ENCODE measurements at regions not wholly inside any gene's neighbourhood (a gene's known extent, or its start where the extent isn't known, plus 50 kb on each side); places are given as distances from the start of the nearest gene placed in this dataset.

DNA sequence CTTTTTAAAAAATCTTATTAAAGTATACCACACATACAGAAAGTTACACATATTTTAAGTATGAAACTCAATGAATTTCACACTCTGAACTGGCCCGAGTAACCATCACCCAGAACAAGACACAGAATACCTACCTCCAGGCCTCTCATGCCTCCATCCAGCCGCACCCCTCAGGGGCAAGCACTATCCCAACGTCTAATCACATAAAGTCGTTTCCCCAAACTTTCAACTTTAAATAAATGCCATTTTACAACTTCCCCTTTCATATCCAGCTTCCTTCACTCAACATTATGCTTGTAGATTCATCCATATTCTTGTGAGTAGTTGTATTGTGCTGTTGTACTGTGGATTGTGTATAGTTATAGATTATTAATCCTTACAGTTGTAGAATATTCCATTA is 539.1 kb downstream of the CD83 start:
- no peaks in the 10 kb centered on the region; the same call in 2 of the 3 replicates for H3K9me3 ChIP-seq (replicated peaks; ENCODE audit: control insufficient read depth, insufficient read depth, low read length)
- intact Hi-C loops (cut with micrococcal nuclease; ENCODE audit: unreplicated experiment) (no loop called here), in situ Hi-C loops (cut with MboI) (no loop called here)
- SMC1A ChIA-PET (ENCODE audit: uncharacterized antibody, unreplicated experiment), result interaction anchor here (1.5 to 3.0 kb wide), 4 partner anchors 18 to 76 kb away, joined by 4 to 26 read pairs (median 5); no protein-coding TSS in a partner anchor
- TF ChIP-seq TBL1XR1 (IDR thresholded peaks at IDR 0.05; ENCODE audit: low read depth, low read length), result no peak
- TF ChIP-seq, protein P1, sequence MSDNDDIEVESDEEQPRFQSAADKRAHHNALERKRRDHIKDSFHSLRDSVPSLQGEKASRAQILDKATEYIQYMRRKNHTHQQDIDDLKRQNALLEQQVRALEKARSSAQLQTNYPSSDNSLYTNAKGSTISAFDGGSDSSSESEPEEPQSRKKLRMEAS (IDR thresholded peaks at IDR 0.05; ENCODE audit: low read depth, low read length), result no peak
- TF ChIP-seq SMAD1 (IDR thresholded peaks at IDR 0.05; ENCODE audit: low read depth, partially characterized antibody), result no peak
- no peak for TF ChIP-seq KDM1A (IDR thresholded peaks at IDR 0.05; ENCODE audit: borderline replicate concordance)
- no peak for TF ChIP-seq ZNF207 (IDR thresholded peaks at IDR 0.05; ENCODE audit: borderline replicate concordance)
- TF ChIP-seq ETV6 (conservative IDR thresholded peaks at IDR 0.05 in 1 of 2, IDR thresholded peaks at IDR 0.05 in 1 of 2; ENCODE audit: borderline replicate concordance in 1 of 2, low read depth in 1 of 2), result no peak
- no peak for TF ChIP-seq NBN (IDR thresholded peaks at IDR 0.05)
- no peak for TF ChIP-seq CEBPB (IDR thresholded peaks at IDR 0.05; ENCODE audit: borderline replicate concordance in 1 of 2, low read depth in 2 of 2, low read length in 2 of 2)
- no peak for TF ChIP-seq POLR2A (IDR thresholded peaks at IDR 0.05; ENCODE audit: low read depth, low read length)
- no peak for TF ChIP-seq NR2F1 (conservative IDR thresholded peaks at IDR 0.05)
- TF ChIP-seq, protein P2, sequence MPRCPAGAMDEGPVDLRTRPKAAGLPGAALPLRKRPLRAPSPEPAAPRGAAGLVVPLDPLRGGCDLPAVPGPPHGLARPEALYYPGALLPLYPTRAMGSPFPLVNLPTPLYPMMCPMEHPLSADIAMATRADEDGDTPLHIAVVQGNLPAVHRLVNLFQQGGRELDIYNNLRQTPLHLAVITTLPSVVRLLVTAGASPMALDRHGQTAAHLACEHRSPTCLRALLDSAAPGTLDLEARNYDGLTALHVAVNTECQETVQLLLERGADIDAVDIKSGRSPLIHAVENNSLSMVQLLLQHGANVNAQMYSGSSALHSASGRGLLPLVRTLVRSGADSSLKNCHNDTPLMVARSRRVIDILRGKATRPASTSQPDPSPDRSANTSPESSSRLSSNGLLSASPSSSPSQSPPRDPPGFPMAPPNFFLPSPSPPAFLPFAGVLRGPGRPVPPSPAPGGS (IDR thresholded peaks at IDR 0.05; ENCODE audit: borderline replicate concordance, insufficient read depth, low read depth, low read length, poor library complexity, severe bottlenecking), result no peak
- no peak for TF ChIP-seq NFXL1 (IDR thresholded peaks at IDR 0.05; ENCODE audit: borderline replicate concordance)
- no peak for TF ChIP-seq MYB (IDR thresholded peaks at IDR 0.05; ENCODE audit: borderline replicate concordance, low read depth, low read length)
- TF ChIP-seq, protein P3, sequence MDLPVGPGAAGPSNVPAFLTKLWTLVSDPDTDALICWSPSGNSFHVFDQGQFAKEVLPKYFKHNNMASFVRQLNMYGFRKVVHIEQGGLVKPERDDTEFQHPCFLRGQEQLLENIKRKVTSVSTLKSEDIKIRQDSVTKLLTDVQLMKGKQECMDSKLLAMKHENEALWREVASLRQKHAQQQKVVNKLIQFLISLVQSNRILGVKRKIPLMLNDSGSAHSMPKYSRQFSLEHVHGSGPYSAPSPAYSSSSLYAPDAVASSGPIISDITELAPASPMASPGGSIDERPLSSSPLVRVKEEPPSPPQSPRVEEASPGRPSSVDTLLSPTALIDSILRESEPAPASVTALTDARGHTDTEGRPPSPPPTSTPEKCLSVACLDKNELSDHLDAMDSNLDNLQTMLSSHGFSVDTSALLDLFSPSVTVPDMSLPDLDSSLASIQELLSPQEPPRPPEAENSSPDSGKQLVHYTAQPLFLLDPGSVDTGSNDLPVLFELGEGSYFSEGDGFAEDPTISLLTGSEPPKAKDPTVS (IDR thresholded peaks at IDR 0.05; ENCODE audit: low read depth, low read length), result no peak
- TF ChIP-seq NRF1 (conservative IDR thresholded peaks at IDR 0.05; ENCODE audit: low read depth, low read length), result no peak
- TF ChIP-seq, protein P4, sequence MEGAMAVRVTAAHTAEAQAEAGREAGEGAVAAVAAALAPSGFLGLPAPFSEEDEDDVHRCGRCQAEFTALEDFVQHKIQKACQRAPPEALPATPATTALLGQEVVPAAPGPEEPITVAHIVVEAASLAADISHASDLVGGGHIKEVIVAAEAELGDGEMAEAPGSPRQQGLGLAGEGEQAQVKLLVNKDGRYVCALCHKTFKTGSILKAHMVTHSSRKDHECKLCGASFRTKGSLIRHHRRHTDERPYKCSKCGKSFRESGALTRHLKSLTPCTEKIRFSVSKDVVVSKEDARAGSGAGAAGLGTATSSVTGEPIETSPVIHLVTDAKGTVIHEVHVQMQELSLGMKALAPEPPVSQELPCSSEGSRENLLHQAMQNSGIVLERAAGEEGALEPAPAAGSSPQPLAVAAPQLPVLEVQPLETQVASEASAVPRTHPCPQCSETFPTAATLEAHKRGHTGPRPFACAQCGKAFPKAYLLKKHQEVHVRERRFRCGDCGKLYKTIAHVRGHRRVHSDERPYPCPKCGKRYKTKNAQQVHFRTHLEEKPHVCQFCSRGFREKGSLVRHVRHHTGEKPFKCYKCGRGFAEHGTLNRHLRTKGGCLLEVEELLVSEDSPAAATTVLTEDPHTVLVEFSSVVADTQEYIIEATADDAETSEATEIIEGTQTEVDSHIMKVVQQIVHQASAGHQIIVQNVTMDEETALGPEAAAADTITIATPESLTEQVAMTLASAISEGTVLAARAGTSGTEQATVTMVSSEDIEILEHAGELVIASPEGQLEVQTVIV (IDR thresholded peaks at IDR 0.05; ENCODE audit: borderline replicate concordance, partially characterized antibody), result no peak
- TF ChIP-seq WRNIP1 (IDR thresholded peaks at IDR 0.05; ENCODE audit: borderline replicate concordance, low read depth, low read length), result no peak
- no peak for TF ChIP-seq BMI1 (IDR thresholded peaks at IDR 0.05; ENCODE audit: borderline replicate concordance)
- TF ChIP-seq MEF2A (IDR thresholded peaks at IDR 0.05; ENCODE audit: insufficient read depth, low read depth, low read length), result no peak
- no peak overlapping the region for H3K9ac ChIP-seq (ENCODE audit: control insufficient read depth, insufficient read depth, low read length)
- H3K79me2 ChIP-seq (ENCODE audit: control insufficient read depth, insufficient read depth, low read length), result no peaks in the 10 kb centered on the region
- DNase-seq (ENCODE audit: low read depth, low spot score) (no peak), ATAC-seq (no peak; the same call in 2 of the 3 replicates), FAIRE-seq (no peak)
- RAD21 ChIA-PET (ENCODE audit: unreplicated experiment), result interaction anchor here (0.9 to 1.5 kb wide), 4 partner anchors 17 to 92 kb away, joined by 3 to 10 read pairs (median 4); no protein-coding TSS in a partner anchor
- no peak overlapping the region for H3K4me3 ChIP-seq
- peaks cover 24% of the 10 kb centered on the region for H3K4me1 ChIP-seq (ENCODE audit: control insufficient read depth, insufficient read depth, low read length)
- CTCF ChIA-PET, result interaction anchor here (0.9 to 3.1 kb wide), 4 partner anchors 16 to 55 kb away, joined by 3 to 13 read pairs (median 4); no protein-coding TSS in a partner anchor
- no TSS peak for BruUV-seq (replicated peaks)
- H3K27me3 ChIP-seq (replicated peaks in 1 of 2; ENCODE audit: control insufficient read depth in 2 of 2, insufficient read depth in 2 of 2, low read length in 1 of 2), result peaks cover 3 to 13% of the 10 kb centered on the region in 2 experiments; a peak in 2 of 4 replicates
- 16% methylated on average over 4 of the region's 4 CpGs for WGBS (ENCODE audit: insufficient coverage, insufficient replicate concordance, low lambda C conversion rate, missing lambda C conversion rate)
- no peaks in the 10 kb centered on the region for H3K36me3 ChIP-seq (ENCODE audit: control insufficient read depth in 2 of 2, insufficient read depth in 2 of 2, low read length in 1 of 2)
- H4K20me1 ChIP-seq (ENCODE audit: control insufficient read depth, insufficient read depth), result no peaks in the 10 kb centered on the region
- H2AFZ ChIP-seq (ENCODE audit: control insufficient read depth, low read depth, low read length), result no peak overlapping the region
- POLR2A ChIA-PET, result no interaction called here
- H3K27ac ChIP-seq (ENCODE audit: control insufficient read depth, insufficient read depth), result no peak overlapping the region
- peak overlapping the region; percentile 1 for H3K4me2 ChIP-seq (ENCODE audit: control insufficient read depth, insufficient read depth)

All from GM12878 (cell line).